HepG2 (cell line): ENCODE measurements at regions not wholly inside any gene's neighbourhood (a gene's known extent, or its start where the extent isn't known, plus 50 kb on each side); places are given as distances from the start of the nearest gene placed in this dataset.
A peak's percentile ranks its signal among the peaks of the same experiment; 100 is the strongest.

Experiments
- ATAC-seq: fragments of 200-7000 bp; cut with Tn5 transposase; 3 replicates; pipeline ENCODE4 v1.9.1; 2020; ENCODE audit warnings: mild to moderate bottlenecking, moderate library complexity
- BruUV-seq: library from RNA; stranded (reverse); fragments of 400-500 nt; replicated peaks from 2 replicates; lab custom pipeline; 2021; lab: Mats Ljungman, UMichigan
- CTCF ChIA-PET: fragments of 300-600 bp; formaldehyde crosslinking; extraction: SDS; loops from one replicate; lab custom pipeline; 2021; ENCODE audit warnings: low total read pairs, inconsistent platforms, low intra/inter-chr PET ratio; lab: Yijun Ruan, JAX
- POLR2A ChIA-PET: fragments of 350-600 bp; sonication (Branson Sonifier 250); formaldehyde crosslinking; loops from one replicate; lab custom pipeline; 2020; ENCODE audit warnings: antibody characterized with exemption, inconsistent platforms; lab: Yijun Ruan, JAX
- DNase-seq: peaks from one replicate; pipeline ENCODE4 v3.0.0-alpha.2; 2015; ENCODE audit warnings: low spot score
- FAIRE-seq: peaks from 3 replicates; lab custom pipeline; 2011; peaks lifted over from hg19 to GRCh38; lab: Jason Lieb, UNC
- H2AFZ ChIP-seq: one replicate; pipeline ENCODE4 v1.6.1; 2011; ENCODE audit warnings: low read length, inconsistent platforms
- H3K27ac ChIP-seq: fragments of 300-600 bp; 3 replicates; pipeline ENCODE4 v1.8.0; 2011; ENCODE audit warnings: mixed run types, mild to moderate bottlenecking, mixed read lengths, low read length, inconsistent platforms; ENCODE audit not compliant: insufficient read depth; ENCODE audit errors: extremely low read length
- H3K27me3 ChIP-seq, 2 experiments: fragments of 200-600 bp in 1 of 2; 2 replicates in 1 of 2; 3 replicates in 1 of 2; pipeline versions ENCODE4 v1.6.0 to v1.8.0; 2011; ENCODE audit warnings: low read length in 2 of 2, mild to moderate bottlenecking in 2 of 2, moderate library complexity in 2 of 2, inconsistent platforms in 1 of 2; ENCODE audit not compliant: insufficient read depth in 2 of 2, control insufficient read depth in 1 of 2
- H3K36me3 ChIP-seq, 2 experiments: fragments of 200-600 bp in 1 of 2; replicated peaks in 1 of 2; 2 replicates in 1 of 2; 3 replicates in 1 of 2; pipeline versions ENCODE4 v1.5.1 to v1.8.0; 2011; ENCODE audit warnings: low read length in 2 of 2, inconsistent platforms in 1 of 2; ENCODE audit not compliant: insufficient read depth in 2 of 2, control insufficient read depth in 1 of 2
- H3K4me1 ChIP-seq: 2 replicates; pipeline ENCODE4 v1.5.1; 2012; ENCODE audit warnings: low read length, inconsistent platforms; ENCODE audit not compliant: insufficient read depth
- H3K4me2 ChIP-seq: 2 replicates; pipeline ENCODE4 v1.6.0; 2011; ENCODE audit warnings: low read depth, low read length, inconsistent platforms
- H3K4me3 ChIP-seq, 3 experiments: fragments of 200-600 bp in 1 of 3; sonication (generic), shearing (Covaris generic) in 1 of 3; replicated peaks in 1 of 3; 2 replicates each; pipeline ENCODE4 v1.5.1; 2011 to 2016; ENCODE audit warnings: low read length in 3 of 3, inconsistent platforms in 2 of 3, low read depth in 2 of 3, mild to moderate bottlenecking in 2 of 3, control low read depth in 1 of 3, mixed read lengths in 1 of 3; ENCODE audit not compliant: insufficient read depth in 1 of 3
- H3K79me2 ChIP-seq: one replicate; pipeline ENCODE4 v1.6.1; 2011; ENCODE audit warnings: low read length, inconsistent platforms; ENCODE audit not compliant: insufficient read depth
- H3K9ac ChIP-seq: 2 replicates; pipeline ENCODE4 v1.6.0; 2011; ENCODE audit warnings: mild to moderate bottlenecking, low read depth, low read length, inconsistent platforms; ENCODE audit not compliant: insufficient read depth
- H3K9me3 ChIP-seq: 2 replicates; pipeline ENCODE4 v1.5.1; 2012; ENCODE audit warnings: mild to moderate bottlenecking, low read length
- H4K20me1 ChIP-seq: 2 replicates; pipeline ENCODE4 v1.6.0; 2011; ENCODE audit warnings: inconsistent platforms, mild to moderate bottlenecking, low read length, moderate library complexity; ENCODE audit not compliant: insufficient read depth
- CEBPB ChIP-seq: IDR thresholded peaks from 2 replicates; pipeline ENCODE4 v1.6.1; 2011; ENCODE audit warnings: low read depth, low read length, improper control_type of control experiment, borderline replicate concordance
- MAFF ChIP-seq: IDR thresholded peaks from 2 replicates; pipeline ENCODE4 v1.6.1; 2011; ENCODE audit warnings: low read depth, low read length, improper control_type of control experiment
- MAFK ChIP-seq, 2 experiments: IDR thresholded peaks in 1 of 2; conservative IDR thresholded peaks in 1 of 2; 2 replicates each; pipeline ENCODE4 v1.6.1; 2011; ENCODE audit warnings: improper control_type of control experiment in 2 of 2, low read length in 2 of 2
- MYC ChIP-seq: sonication (generic); formaldehyde crosslinking; IDR thresholded peaks from 2 replicates; pipeline ENCODE4 v1.9.0; 2021; ENCODE audit warnings: missing genetic modification reagents, borderline replicate concordance
- PHF20 ChIP-seq: sonication (generic); formaldehyde crosslinking; IDR thresholded peaks from 2 replicates; pipeline ENCODE4 v1.5.0; 2020; ENCODE audit warnings: mild to moderate bottlenecking, missing genetic modification reagents
- RAD51 ChIP-seq: fragments of 450-650 bp; IDR thresholded peaks from 2 replicates; pipeline ENCODE4 v1.6.1; 2016; ENCODE audit warnings: borderline replicate concordance
- RARG ChIP-seq: sonication (generic); formaldehyde crosslinking; IDR thresholded peaks from 2 replicates; pipeline ENCODE4 v1.4.0; 2020; ENCODE audit warnings: low read depth, mild to moderate bottlenecking, missing genetic modification reagents
- YEATS2 ChIP-seq: sonication (generic); formaldehyde crosslinking; IDR thresholded peaks from 2 replicates; pipeline ENCODE4 v1.4.0; 2020; ENCODE audit warnings: missing genetic modification reagents, borderline replicate concordance
- ZNF550 ChIP-seq: sonication (generic); formaldehyde crosslinking; IDR thresholded peaks from 2 replicates; pipeline ENCODE4 v1.4.0; 2020; ENCODE audit warnings: mild to moderate bottlenecking, missing genetic modification reagents, borderline replicate concordance
- ZNF790 ChIP-seq: sonication (generic); formaldehyde crosslinking; IDR thresholded peaks from 2 replicates; pipeline ENCODE4 v1.8.0; 2022; ENCODE audit warnings: missing genetic modification reagents, mild to moderate bottlenecking, borderline replicate concordance
- WGBS: methylation state at CpG from one replicate; pipeline ENCODE4 v1.1.6; 2017; ENCODE audit warnings: low lambda C conversion rate; 5-methylcytosine and 5-hydroxymethylcytosine counted together
- in situ Hi-C: cut with HindIII; loops from 2 replicates; pipeline ENCODE4 v1.10.0; 2017; ENCODE audit warnings: low pct_unique_long_range_greater_than_20kb; ENCODE audit not compliant: extremely low pct_ligation_motif_present
- intact Hi-C: fragments of 100-400 bp; cut with micrococcal nuclease; formaldehyde crosslinking; loops from one replicate; pipeline ENCODE4 v1.10.0; 2022; ENCODE audit not compliant: unreplicated experiment

- no peak overlapping the region for H2AFZ ChIP-seq
- H3K4me2 ChIP-seq, result no peak overlapping the region
- intact Hi-C loops (no loop called here), in situ Hi-C loops (no loop called here)
- peak; percentile 42; the same call in 1 of the 2 replicates for TF ChIP-seq MAFF
- no peak for TF ChIP-seq CEBPB
- peak; percentile 56 to 76; a peak in 3 of 4 replicates for TF ChIP-seq MAFK (conservative IDR thresholded peaks at IDR 0.05 in 1 of 2, IDR thresholded peaks at IDR 0.05 in 1 of 2; ENCODE audit: low read length in 2 of 2)
- no peak overlapping the region for H3K4me3 ChIP-seq
- no peaks in the 10 kb centered on the region for H3K79me2 ChIP-seq
- no peaks in the 10 kb centered on the region for H3K27me3 ChIP-seq
- no peak for DNase-seq
- no peak for FAIRE-seq
- H3K9ac ChIP-seq, result no peak overlapping the region
- CTCF ChIA-PET, result no interaction called here
- H3K4me1 ChIP-seq, result no peaks in the 10 kb centered on the region
- 0% methylated on average over 1 of the region's 1 CpG for WGBS
- no peaks in the 10 kb centered on the region for H3K36me3 ChIP-seq
- H3K27ac ChIP-seq, result no peak overlapping the region
- H4K20me1 ChIP-seq, result no peaks in the 10 kb centered on the region
- H3K9me3 ChIP-seq, result no peaks in the 10 kb centered on the region
- ATAC-seq, result no peak
- no TSS peak for BruUV-seq
- POLR2A ChIA-PET, result no interaction called here
Observed at GRCh38 chr3:146975032-146975431, 369.9 kb upstream of the PLSCR5 start.

GRCh38 chr3:146974001-146974400, 368.9 kb upstream of the PLSCR5 start:
- ChIA-PET POLR2A (no interaction called here), CTCF (no interaction called here)
- in situ Hi-C loops, result no loop called here
- DNase-seq (no peak), FAIRE-seq (no peak), ATAC-seq (no peak)
- Histone ChIP-seq H3K9ac (no peak overlapping the region), H3K9me3 (no peaks in the 10 kb centered on the region), H3K36me3 (no peaks in the 10 kb centered on the region), H3K4me3 (no peak overlapping the region), H4K20me1 (no peaks in the 10 kb centered on the region), H3K27ac (no peak overlapping the region), H2AFZ (no peak overlapping the region), H3K4me2 (no peak overlapping the region), H3K27me3 (no peaks in the 10 kb centered on the region), H3K4me1 (no peaks in the 10 kb centered on the region), H3K79me2 (no peaks in the 10 kb centered on the region)
- BruUV-seq, result no TSS peak
- no peak for TF ChIP-seq MYC (CRISPR knock-in tag)
- TF ChIP-seq PHF20 (CRISPR knock-in tag), result no peak
- no peak for TF ChIP-seq ZNF550 (CRISPR knock-in tag)
- TF ChIP-seq RARG (CRISPR knock-in tag), result no peak
- no peak for TF ChIP-seq ZNF790 (CRISPR knock-in tag)
- TF ChIP-seq RAD51, result no peak
- TF ChIP-seq YEATS2 (CRISPR knock-in tag), result no peak
- intact Hi-C loops, result no loop called here
- 0% methylated on average over 4 of the region's 4 CpGs for WGBS
